Prostate gland (tissue), 2 donors: ENCODE measurements at regions not wholly inside any gene's neighbourhood (a gene's known extent, or its start where the extent isn't known, plus 50 kb on each side); places are given as distances from the start of the nearest gene placed in this dataset.

Experiments
- CTCF ChIP-seq, 4 experiments: fragments of 200-600 bp in 2 of 4; fragments of 450-650 bp in 2 of 4; sonication (generic) in 2 of 4; IDR thresholded peaks; 1 replicate in 3 of 4; 2 replicates in 1 of 4; pipeline ENCODE4 v1.5.1; 2016 to 2019; ENCODE audit warnings: antibody characterized with exemption in 4 of 4, mild to moderate bottlenecking in 2 of 4, moderate library complexity in 2 of 4
- POLR2A ChIP-seq: fragments of 450-650 bp; IDR thresholded peaks from one replicate; pipeline ENCODE4 v1.6.1; 2016; ENCODE audit warnings: antibody characterized with exemption, mild to moderate bottlenecking

GRCh38 chr18:73535189-73535588 is 612.4 kb downstream of the FBXO15 start:
- TF ChIP-seq POLR2A, result no peak
- TF ChIP-seq CTCF (IDR thresholded peaks at IDR 0.05), result no peak
